Right atrium auricular region (tissue), 2 donors: ENCODE measurements at regions not wholly inside any gene's neighbourhood (a gene's known extent, or its start where the extent isn't known, plus 50 kb on each side); places are given as distances from the start of the nearest gene placed in this dataset.

Experiments used
- DNase-seq: peaks from one replicate; pipeline ENCODE4 v3.0.0-alpha.2; 2019; ENCODE audit warnings: low spot score
- H3K27ac ChIP-seq, 2 donors: fragments of 200-600 bp; sonication (generic); 1 replicate in 1 of 2; 2 replicates in 1 of 2; pipeline ENCODE4 v1.5.1; 2016 to 2019
- H3K27me3 ChIP-seq, 2 donors: fragments of 200-600 bp; sonication (generic); one replicate each; pipeline versions ENCODE4 v1.5.1 to v1.6.0; 2017 to 2019
- H3K36me3 ChIP-seq: fragments of 200-600 bp; sonication (generic); one replicate; pipeline ENCODE4 v1.5.1; 2016
- H3K4me1 ChIP-seq, 2 donors: fragments of 200-600 bp; sonication (generic); one replicate each; pipeline versions ENCODE4 v1.5.1 to v1.6.0; 2017 to 2019
- H3K4me3 ChIP-seq, 2 donors: fragments of 200-600 bp; sonication (generic); 1 replicate in 1 of 2; 2 replicates in 1 of 2; pipeline ENCODE4 v1.5.1; 2017 to 2019; ENCODE audit warnings: mild to moderate bottlenecking in 1 of 2, moderate library complexity in 1 of 2
- H3K9me3 ChIP-seq, 2 donors: fragments of 200-600 bp; sonication (generic); one replicate each; pipeline ENCODE4 v1.5.1; 2019
- TF ChIP-seq, protein P1 (sequence below), 2 donors: fragments of 200-600 bp; sonication (generic); IDR thresholded peaks; one replicate each; pipeline ENCODE4 v1.5.1; 2019; ENCODE audit warnings: antibody characterized with exemption in 2 of 2

DNA sequence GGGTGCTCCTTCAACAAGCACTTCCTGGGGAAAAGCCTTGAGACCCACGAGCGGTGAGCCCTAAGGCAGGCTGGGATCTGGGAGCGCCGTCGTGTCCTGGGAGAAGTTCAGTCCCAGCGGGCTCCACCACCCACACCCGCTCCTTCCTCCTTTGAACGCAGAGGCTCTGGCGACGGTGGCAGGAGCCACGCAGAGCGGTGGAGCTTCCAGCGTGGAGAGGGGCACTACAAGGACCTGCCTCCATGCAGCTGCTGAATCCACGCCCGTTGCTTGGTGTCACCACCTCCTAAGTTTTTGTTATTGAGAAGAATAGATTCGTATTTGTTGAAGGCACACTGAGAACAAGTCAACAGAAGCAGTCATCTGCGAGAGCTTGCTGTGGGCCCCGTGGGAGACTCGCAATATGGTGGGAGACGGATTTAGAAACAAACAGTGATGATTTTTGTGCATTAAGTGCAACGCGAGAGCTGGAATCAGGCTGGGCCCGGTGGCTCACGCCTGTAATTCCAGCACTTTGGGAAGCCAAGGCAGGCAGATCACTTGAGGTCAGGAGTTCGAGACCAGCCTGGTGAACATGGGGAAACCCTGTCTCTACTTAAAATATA lies 60.1 kb upstream of the SDK1 start:
- no peak overlapping the region for H3K27ac ChIP-seq
- H3K9me3 ChIP-seq = peaks cover 0 to 10% of the 10 kb centered on the region in 2 donors
- H3K36me3 ChIP-seq = no peaks in the 10 kb centered on the region
- TF ChIP-seq, protein P1, sequence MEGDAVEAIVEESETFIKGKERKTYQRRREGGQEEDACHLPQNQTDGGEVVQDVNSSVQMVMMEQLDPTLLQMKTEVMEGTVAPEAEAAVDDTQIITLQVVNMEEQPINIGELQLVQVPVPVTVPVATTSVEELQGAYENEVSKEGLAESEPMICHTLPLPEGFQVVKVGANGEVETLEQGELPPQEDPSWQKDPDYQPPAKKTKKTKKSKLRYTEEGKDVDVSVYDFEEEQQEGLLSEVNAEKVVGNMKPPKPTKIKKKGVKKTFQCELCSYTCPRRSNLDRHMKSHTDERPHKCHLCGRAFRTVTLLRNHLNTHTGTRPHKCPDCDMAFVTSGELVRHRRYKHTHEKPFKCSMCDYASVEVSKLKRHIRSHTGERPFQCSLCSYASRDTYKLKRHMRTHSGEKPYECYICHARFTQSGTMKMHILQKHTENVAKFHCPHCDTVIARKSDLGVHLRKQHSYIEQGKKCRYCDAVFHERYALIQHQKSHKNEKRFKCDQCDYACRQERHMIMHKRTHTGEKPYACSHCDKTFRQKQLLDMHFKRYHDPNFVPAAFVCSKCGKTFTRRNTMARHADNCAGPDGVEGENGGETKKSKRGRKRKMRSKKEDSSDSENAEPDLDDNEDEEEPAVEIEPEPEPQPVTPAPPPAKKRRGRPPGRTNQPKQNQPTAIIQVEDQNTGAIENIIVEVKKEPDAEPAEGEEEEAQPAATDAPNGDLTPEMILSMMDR (IDR thresholded peaks at IDR 0.05) = no peak
- no peaks in the 10 kb centered on the region for H3K4me1 ChIP-seq
- H3K4me3 ChIP-seq = no peak overlapping the region
- H3K27me3 ChIP-seq = no peaks in the 10 kb centered on the region
- no peak for DNase-seq

DNA sequence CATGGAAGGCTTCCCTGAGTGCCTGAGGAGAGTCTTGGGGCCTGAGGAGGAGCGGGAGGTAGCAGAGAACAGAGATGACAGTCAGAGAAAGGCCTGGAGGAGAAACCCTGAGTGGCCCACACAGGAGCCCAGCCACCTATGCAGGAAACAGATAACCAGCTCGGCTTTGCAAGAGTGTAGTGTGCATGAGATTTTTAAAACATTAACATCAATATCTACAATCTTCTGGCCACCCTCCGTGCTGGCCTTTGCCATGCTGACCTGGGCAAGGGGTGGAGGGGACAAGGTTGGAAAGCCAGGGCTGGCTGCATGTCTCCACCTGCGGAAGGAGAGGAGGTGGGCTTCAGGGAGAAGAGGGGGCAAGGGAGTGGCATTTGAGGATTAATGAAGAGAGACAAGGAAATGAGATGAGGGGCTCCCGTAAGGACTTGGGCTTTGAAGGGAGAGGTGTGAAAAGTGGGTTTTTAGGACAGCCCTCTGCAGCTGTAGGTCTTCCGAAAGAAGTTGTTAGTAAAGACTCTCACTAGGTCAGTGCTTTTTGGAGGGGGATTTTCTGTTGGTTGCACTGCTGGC lies 59.3 kb upstream of the SDK1 start:
- TF ChIP-seq, protein P1 (IDR thresholded peaks at IDR 0.05) = no peak
- Histone ChIP-seq H3K9me3 (peaks cover 0 to 3% of the 10 kb centered on the region in 2 donors), H3K4me1 (no peaks in the 10 kb centered on the region), H3K36me3 (no peaks in the 10 kb centered on the region), H3K27me3 (no peaks in the 10 kb centered on the region), H3K4me3 (no peak overlapping the region), H3K27ac (no peak overlapping the region)
- no peak for DNase-seq

DNA sequence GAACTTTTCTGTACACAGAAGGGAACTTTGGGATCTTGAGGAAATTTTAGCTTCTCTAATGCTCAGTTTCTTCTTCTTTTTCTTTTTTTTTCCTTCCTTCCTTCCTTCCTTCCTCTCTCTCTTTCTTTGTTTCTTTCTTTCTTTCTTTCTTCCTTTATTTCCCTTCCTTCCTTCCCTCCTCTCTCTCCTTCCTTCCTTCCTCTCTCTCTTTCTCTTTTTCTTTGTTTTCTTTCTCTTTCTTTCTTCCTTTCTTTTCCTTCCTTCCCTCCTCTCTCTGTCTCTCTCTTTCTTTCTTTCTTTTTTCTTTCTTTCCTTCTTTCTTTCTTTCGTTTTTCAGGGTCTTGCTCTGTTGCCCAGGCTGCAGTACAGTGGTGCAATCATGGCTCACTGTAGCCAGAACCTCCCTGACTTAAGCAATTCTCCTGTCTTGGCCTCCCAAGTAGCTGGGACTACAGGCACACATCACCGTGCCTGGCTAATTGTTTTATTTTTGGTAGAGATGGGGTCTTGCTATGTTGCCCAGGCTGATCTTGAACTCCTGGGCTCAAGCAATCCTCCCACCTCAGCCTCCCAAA lies 58.6 kb upstream of the SDK1 start:
- Histone ChIP-seq H3K4me3 (no peak overlapping the region), H3K27ac (no peak overlapping the region), H3K36me3 (no peaks in the 10 kb centered on the region), H3K27me3 (no peaks in the 10 kb centered on the region), H3K4me1 (no peaks in the 10 kb centered on the region), H3K9me3 (peaks cover 0 to 6% of the 10 kb centered on the region in 2 donors)
- no peak for DNase-seq
- TF ChIP-seq, protein P1 (IDR thresholded peaks at IDR 0.05) = no peak

DNA sequence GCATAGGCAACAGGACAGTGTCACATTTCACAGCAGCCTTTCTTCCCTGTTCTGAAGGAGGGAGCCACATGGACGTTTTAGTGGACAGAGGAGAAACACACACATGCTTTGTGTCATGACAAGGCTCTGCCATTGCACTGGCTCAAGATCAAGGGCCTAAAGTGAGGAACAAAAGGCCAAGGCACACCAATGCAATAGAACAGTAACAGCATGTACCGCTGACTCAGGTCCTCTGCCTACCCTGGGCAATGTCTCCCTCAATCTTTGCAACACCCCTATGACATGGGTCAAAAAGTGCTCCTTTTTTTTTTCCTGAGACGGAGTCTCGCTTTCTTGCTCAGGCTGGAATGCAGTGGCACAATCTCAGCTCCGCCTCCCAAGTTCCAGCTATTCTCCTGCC lies 57.8 kb upstream of the SDK1 start:
- peaks cover 0 to 6% of the 10 kb centered on the region in 2 donors for H3K9me3 ChIP-seq

DNA sequence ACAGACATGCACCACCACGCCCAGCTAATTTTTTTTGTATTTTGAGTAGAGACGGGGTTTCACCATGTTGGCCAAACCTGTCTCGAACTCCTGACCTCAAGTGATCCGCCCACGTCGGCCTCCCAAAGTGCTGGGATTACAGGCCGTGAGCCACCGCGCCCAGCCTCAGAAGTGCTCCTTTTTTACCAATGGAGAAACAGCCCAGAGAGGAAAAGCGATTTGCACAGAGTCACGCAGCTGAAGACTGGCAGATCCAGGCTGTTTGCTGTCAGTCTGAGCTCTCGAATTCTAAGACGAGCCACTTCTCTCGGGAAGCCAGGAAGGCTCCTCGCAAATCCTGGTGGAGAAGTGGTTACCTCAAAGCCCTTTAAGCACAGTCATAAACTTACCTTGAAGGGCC lies 57.4 kb upstream of the SDK1 start:
- no peak overlapping the region for H3K4me3 ChIP-seq
- no peaks in the 10 kb centered on the region for H3K36me3 ChIP-seq
- peaks cover 0 to 6% of the 10 kb centered on the region in 2 donors for H3K9me3 ChIP-seq
- H3K27ac ChIP-seq = no peak overlapping the region
- H3K4me1 ChIP-seq = no peaks in the 10 kb centered on the region
- no peaks in the 10 kb centered on the region for H3K27me3 ChIP-seq
- no peak for DNase-seq
- TF ChIP-seq, protein P1 (IDR thresholded peaks at IDR 0.05) = no peak

More for the DNA sequence above, 57.8 kb upstream of the SDK1 start:
- TF ChIP-seq, protein P1 (IDR thresholded peaks at IDR 0.05) = no peak
- no peaks in the 10 kb centered on the region for H3K36me3 ChIP-seq
- no peak for DNase-seq
- H3K27me3 ChIP-seq = no peaks in the 10 kb centered on the region
- H3K4me1 ChIP-seq = no peaks in the 10 kb centered on the region
- H3K27ac ChIP-seq = no peak overlapping the region
- no peak overlapping the region for H3K4me3 ChIP-seq
